ENCODE measurements at regions not wholly inside any gene's neighbourhood (a gene's known extent, or its start where the extent isn't known, plus 50 kb on each side); places are given as distances from the start of the nearest gene placed in this dataset.

DNA sequence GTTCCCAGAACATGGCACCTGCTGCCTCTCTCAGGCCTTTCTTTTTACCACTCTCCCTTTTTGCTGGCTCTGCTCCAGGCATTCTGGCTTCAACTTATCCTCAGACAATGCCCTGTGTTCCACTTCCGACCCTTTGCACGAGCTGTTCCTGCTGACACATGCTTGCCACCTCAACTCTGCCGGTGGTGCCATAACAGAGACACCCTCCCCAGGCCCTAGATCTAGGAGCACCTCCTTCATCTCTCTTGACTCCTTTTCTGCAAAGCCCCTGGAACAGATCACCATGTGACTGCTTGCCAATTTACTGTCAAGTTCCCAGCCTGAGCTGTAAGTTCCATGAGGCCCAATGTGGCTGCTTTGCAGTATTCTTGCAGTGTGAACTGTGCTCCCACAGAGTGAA, 256.0 kb upstream of the MKI67 start (continued):
- no peak for TF ChIP-seq PPARD (CRISPR knock-in tag; IDR thresholded peaks at IDR 0.05)
- no peak for TF ChIP-seq TRIM28 (IDR thresholded peaks at IDR 0.05)

DNA sequence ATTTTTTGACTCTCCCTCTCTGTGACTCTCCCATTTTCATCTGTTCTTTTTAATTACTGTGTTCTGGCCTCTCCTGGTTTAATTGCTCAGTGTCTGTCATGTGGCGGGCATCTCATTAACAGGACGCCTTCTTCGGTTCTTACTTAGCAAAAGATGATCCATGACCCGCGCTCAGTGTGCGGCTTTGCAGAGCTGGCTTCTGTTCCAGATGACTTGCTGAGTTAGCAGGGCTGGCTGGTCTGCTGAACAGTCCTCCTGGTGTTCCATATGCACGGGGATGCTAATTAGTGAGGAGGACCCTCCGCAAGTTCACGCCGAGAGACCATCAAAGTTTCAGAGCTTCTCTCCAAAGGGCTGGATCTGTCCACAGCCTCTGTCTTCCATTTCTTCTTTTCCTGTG, 258.6 kb upstream of the MKI67 start:
- no peaks in the 10 kb centered on the region for H3K79me2 ChIP-seq (ENCODE audit: control insufficient read depth, insufficient read depth, low read length)
- no TSS peak for BruUV-seq (replicated peaks)
- H3K27me3 ChIP-seq (ENCODE audit: control insufficient read depth in 2 of 2, insufficient read depth in 2 of 2, low read length in 2 of 2): peaks cover 6 to 46% of the 10 kb centered on the region in 2 experiments; a peak in 4 of 5 replicates
- no peak overlapping the region for H3K9ac ChIP-seq (ENCODE audit: insufficient read depth in 1 of 2, low read depth in 2 of 2, low read length in 2 of 2)
- CTCF ChIA-PET (ENCODE audit: low intra/inter-chr PET ratio): no interaction called here
- H3K4me1 ChIP-seq (replicated peaks in 1 of 2; ENCODE audit: control insufficient read depth in 2 of 2, insufficient read depth in 2 of 2, low read length in 2 of 2): no peaks in the 10 kb centered on the region
- in situ Hi-C loops (cut with MboI) (no loop called here), intact Hi-C loops (cut with micrococcal nuclease) (no loop called here)
- H4K20me1 ChIP-seq (replicated peaks; ENCODE audit: control insufficient read depth, insufficient read depth, low read length): no peaks in the 10 kb centered on the region
- DNase-seq (ENCODE audit: extremely low read depth in 1 of 4, low spot score in 3 of 4): no peak
- 2% methylated on average over 7 of the region's 10 CpGs for WGBS (ENCODE audit: insufficient coverage, low coverage, missing lambda C conversion rate)
- no peak overlapping the region for H3K4me2 ChIP-seq (ENCODE audit: insufficient read depth, low read length)
- H3K9me3 ChIP-seq (replicated peaks; ENCODE audit: control insufficient read depth, insufficient read depth, low read depth, low read length): no peaks in the 10 kb centered on the region
- FAIRE-seq: no peak
- no peak overlapping the region for H3K4me3 ChIP-seq
- POLR2A ChIA-PET: no interaction called here
- no peaks in the 10 kb centered on the region for H3K9me1 ChIP-seq (ENCODE audit: control insufficient read depth, insufficient read depth, low read length)
- TF ChIP-seq RFX1 (IDR thresholded peaks at IDR 0.05) (no peak), ARID1B (IDR thresholded peaks at IDR 0.05) (no peak)
- TF ChIP-seq, protein P1, sequence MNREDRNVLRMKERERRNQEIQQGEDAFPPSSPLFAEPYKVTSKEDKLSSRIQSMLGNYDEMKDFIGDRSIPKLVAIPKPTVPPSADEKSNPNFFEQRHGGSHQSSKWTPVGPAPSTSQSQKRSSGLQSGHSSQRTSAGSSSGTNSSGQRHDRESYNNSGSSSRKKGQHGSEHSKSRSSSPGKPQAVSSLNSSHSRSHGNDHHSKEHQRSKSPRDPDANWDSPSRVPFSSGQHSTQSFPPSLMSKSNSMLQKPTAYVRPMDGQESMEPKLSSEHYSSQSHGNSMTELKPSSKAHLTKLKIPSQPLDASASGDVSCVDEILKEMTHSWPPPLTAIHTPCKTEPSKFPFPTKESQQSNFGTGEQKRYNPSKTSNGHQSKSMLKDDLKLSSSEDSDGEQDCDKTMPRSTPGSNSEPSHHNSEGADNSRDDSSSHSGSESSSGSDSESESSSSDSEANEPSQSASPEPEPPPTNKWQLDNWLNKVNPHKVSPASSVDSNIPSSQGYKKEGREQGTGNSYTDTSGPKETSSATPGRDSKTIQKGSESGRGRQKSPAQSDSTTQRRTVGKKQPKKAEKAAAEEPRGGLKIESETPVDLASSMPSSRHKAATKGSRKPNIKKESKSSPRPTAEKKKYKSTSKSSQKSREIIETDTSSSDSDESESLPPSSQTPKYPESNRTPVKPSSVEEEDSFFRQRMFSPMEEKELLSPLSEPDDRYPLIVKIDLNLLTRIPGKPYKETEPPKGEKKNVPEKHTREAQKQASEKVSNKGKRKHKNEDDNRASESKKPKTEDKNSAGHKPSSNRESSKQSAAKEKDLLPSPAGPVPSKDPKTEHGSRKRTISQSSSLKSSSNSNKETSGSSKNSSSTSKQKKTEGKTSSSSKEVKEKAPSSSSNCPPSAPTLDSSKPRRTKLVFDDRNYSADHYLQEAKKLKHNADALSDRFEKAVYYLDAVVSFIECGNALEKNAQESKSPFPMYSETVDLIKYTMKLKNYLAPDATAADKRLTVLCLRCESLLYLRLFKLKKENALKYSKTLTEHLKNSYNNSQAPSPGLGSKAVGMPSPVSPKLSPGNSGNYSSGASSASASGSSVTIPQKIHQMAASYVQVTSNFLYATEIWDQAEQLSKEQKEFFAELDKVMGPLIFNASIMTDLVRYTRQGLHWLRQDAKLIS (CRISPR knock-in tag; IDR thresholded peaks at IDR 0.05): no peak
- TF ChIP-seq, protein P2, sequence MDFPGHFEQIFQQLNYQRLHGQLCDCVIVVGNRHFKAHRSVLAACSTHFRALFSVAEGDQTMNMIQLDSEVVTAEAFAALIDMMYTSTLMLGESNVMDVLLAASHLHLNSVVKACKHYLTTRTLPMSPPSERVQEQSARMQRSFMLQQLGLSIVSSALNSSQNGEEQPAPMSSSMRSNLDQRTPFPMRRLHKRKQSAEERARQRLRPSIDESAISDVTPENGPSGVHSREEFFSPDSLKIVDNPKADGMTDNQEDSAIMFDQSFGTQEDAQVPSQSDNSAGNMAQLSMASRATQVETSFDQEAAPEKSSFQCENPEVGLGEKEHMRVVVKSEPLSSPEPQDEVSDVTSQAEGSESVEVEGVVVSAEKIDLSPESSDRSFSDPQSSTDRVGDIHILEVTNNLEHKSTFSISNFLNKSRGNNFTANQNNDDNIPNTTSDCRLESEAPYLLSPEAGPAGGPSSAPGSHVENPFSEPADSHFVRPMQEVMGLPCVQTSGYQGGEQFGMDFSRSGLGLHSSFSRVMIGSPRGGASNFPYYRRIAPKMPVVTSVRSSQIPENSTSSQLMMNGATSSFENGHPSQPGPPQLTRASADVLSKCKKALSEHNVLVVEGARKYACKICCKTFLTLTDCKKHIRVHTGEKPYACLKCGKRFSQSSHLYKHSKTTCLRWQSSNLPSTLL (IDR thresholded peaks at IDR 0.05): no peak
- H3K27ac ChIP-seq (ENCODE audit: extremely low read depth, low read depth, low read length): no peak overlapping the region
- ATAC-seq: no peak
- H3K36me3 ChIP-seq (ENCODE audit: control insufficient read depth, insufficient read depth, low read length): no peaks in the 10 kb centered on the region
- H2AFZ ChIP-seq (ENCODE audit: low read depth, low read length): no peak overlapping the region

Data from K562 (cell line).